Raji (cell line): ENCODE measurements at regions not wholly inside any gene's neighbourhood (a gene's known extent, or its start where the extent isn't known, plus 50 kb on each side); places are given as distances from the start of the nearest gene placed in this dataset.

Experiments used
- POLR2A ChIP-seq: IDR thresholded peaks from 2 replicates; pipeline ENCODE4 v1.6.1; 2011; ENCODE audit warnings: low read depth, low read length, control low read depth; ENCODE audit not compliant: insufficient read depth

- no peak for TF ChIP-seq POLR2A
Measured at GRCh38 chr2:196439760-196440159, 199.8 kb upstream of the CCDC150 start.

GRCh38 chr2:196440413-196440812, 199.1 kb upstream of the CCDC150 start:
- TF ChIP-seq POLR2A: no peak

GRCh38 chr2:196441527-196441926, 198.0 kb upstream of the CCDC150 start:
- no peak for TF ChIP-seq POLR2A

GRCh38 chr2:196442211-196442610, 197.3 kb upstream of the CCDC150 start:
- no peak for TF ChIP-seq POLR2A

- TF ChIP-seq POLR2A: no peak
Measured at GRCh38 chr2:196444442-196444841, 195.1 kb upstream of the CCDC150 start.

GRCh38 chr2:196445991-196446390, 193.5 kb upstream of the CCDC150 start:
- no peak for TF ChIP-seq POLR2A

DNA sequence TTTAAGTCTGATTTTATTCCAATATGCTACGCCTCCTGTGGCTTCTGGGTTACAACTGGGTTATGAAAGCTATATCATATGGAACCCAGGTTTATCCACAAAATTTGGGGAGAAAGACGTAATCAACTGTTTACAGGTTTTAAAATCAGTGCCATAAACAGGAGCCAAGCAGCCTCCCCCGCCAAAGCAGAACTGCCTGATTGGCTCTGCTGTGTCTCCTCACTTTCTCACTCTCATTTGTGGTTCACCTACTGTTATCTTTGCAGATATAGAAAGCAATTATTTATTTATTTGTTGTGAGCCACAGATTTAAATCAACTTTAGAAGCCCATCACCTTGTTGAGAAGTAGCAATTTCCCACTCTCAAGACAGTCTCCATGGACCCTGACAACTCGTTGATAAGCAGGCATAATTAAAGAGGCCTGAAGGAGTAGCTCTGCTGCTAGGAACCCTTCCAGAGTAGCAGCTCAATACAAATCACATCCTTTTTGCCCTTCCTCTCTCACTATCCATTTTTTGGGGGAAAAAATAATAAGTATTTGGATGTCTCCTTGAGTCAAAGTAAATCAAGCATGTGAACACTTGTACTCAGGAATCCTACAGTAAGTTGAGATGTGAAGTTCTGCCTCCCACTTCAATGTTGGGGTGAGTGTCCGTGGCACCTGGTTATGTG, 191.0 kb upstream of the CCDC150 start:
- no peak for TF ChIP-seq POLR2A

- no peak for TF ChIP-seq POLR2A
Measured at GRCh38 chr2:196449083-196449482, 190.4 kb upstream of the CCDC150 start.

GRCh38 chr2:196452758-196453157, 186.8 kb upstream of the CCDC150 start:
- TF ChIP-seq POLR2A: no peak

DNA sequence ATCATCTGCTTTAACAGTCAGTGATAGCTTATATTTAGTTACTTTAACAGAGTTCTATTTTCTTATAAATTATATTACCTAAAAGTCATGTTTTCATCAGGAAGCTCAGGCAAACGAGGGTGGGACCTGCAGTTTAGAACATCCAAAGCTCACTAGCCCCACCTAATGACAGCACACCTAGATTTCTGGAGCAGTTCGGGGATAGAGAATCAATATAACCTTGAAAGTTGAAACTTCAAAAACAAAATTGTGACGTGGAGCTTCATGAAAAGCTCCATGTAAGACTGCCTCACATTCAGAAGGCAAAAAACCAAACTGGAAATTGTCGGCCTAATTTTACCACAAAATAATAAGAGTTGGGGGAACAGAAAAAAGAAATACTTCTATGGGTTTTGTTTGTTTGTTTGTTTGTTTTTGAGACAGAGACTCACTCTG, 185.9 kb upstream of the CCDC150 start:
- no peak for TF ChIP-seq POLR2A

GRCh38 chr2:196454492-196454891, 185.0 kb upstream of the CCDC150 start:
- TF ChIP-seq POLR2A: no peak

DNA sequence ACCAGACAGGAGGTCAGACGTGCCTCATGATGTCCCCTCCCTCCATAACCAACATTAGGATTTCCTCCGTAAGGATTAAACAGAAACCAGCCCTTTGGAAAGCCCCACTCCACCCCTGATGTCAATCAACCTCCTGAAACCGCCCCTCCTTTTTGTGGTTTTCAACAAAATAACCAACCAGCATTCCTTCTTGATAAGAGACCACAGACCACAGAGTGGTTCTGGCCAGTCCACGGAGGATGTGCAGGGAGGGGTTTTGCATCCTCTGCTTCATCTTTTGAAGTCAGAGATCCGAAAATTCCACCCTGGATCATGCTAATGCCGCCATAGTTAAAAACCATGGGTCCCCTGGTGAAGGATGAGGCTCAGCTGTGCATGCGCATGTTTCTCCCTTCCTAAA, 180.0 kb upstream of the CCDC150 start:
- TF ChIP-seq POLR2A: no peak

GRCh38 chr2:196463706-196464105, 175.8 kb upstream of the CCDC150 start:
- no peak for TF ChIP-seq POLR2A

DNA sequence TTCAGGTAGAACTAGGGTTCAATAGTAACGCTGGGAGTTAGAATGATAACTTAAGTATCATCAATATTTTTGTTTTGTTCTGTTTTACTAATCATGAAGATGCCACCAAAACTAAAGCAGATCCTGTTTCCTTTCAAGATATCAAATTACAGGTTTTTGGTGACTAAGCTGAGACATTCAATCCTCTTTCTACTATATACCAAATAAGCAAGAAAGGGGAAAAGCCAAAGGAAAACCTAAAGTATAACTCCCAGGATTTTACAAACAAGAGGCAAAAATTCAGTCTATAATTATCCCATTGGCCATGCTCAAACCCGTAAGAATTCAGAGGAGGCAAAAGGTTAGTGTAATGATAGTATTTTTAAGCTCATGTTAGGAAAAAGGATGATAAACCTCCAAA, 175.2 kb upstream of the CCDC150 start:
- TF ChIP-seq POLR2A: no peak

- no peak for TF ChIP-seq POLR2A
Measured at GRCh38 chr2:196466581-196466980, 172.9 kb upstream of the CCDC150 start.

- TF ChIP-seq POLR2A: no peak
Measured at GRCh38 chr2:196468394-196468793, 171.1 kb upstream of the CCDC150 start.

GRCh38 chr2:196473617-196474016, 165.9 kb upstream of the CCDC150 start:
- TF ChIP-seq POLR2A: no peak
